CD14-positive monocyte (primary cell): ENCODE measurements at regions not wholly inside any gene's neighbourhood (a gene's known extent, or its start where the extent isn't known, plus 50 kb on each side); places are given as distances from the start of the nearest gene placed in this dataset.

Experiments used
- DNase-seq, 3 donors: peaks; one replicate each; pipeline ENCODE4 v3.0.0-alpha.2; 2011 to 2022
- H2AFZ ChIP-seq: 2 replicates; pipeline ENCODE4 v1.6.0; 2012; ENCODE audit warnings: mild to moderate bottlenecking, low read depth, low read length, inconsistent platforms; ENCODE audit not compliant: insufficient read depth, poor library complexity, severe bottlenecking
- H3K27ac ChIP-seq, 2 donors: 1 replicate in 1 of 2; 2 replicates in 1 of 2; pipeline ENCODE4 v1.5.1; 2012 to 2013; ENCODE audit warnings: low read length in 2 of 2, control low read depth in 1 of 2, inconsistent platforms in 1 of 2, low read depth in 1 of 2, mild to moderate bottlenecking in 1 of 2
- H3K27me3 ChIP-seq, 2 donors: one replicate each; pipeline versions ENCODE4 v1.6.0 to v1.6.1; 2011 to 2013; ENCODE audit warnings: low read length in 2 of 2; ENCODE audit not compliant: control insufficient read depth in 2 of 2, insufficient read depth in 2 of 2
- H3K36me3 ChIP-seq, 2 donors: replicated peaks in 1 of 2; 1 replicate in 1 of 2; 2 replicates in 1 of 2; pipeline versions ENCODE4 v1.5.1 to v1.6.1; 2012 to 2013; ENCODE audit warnings: low read length in 2 of 2, control low read depth in 1 of 2, inconsistent platforms in 1 of 2, mild to moderate bottlenecking in 1 of 2; ENCODE audit not compliant: insufficient read depth in 2 of 2, control insufficient read depth in 1 of 2
- H3K4me1 ChIP-seq, 2 donors: 1 replicate in 1 of 2; 2 replicates in 1 of 2; pipeline versions ENCODE4 v1.5.1 to v1.6.1; 2012 to 2013; ENCODE audit warnings: low read length in 2 of 2, control low read depth in 1 of 2, inconsistent platforms in 1 of 2, mild to moderate bottlenecking in 1 of 2, moderate library complexity in 1 of 2; ENCODE audit not compliant: insufficient read depth in 2 of 2, control insufficient read depth in 1 of 2
- H3K4me2 ChIP-seq: replicated peaks from 2 replicates; pipeline ENCODE3; 2012; ENCODE audit warnings: low read length, moderate library complexity, mild to moderate bottlenecking; ENCODE audit not compliant: poor library complexity, severe bottlenecking; ENCODE audit errors: extremely low read depth
- H3K4me3 ChIP-seq, 3 experiments: fragments of 200-600 bp in 1 of 3; sonication (generic) in 1 of 3; replicated peaks in 1 of 3; 1 replicate in 2 of 3; 2 replicates in 1 of 3; pipeline ENCODE4 v1.5.1; 2011 to 2013; ENCODE audit warnings: low read length in 3 of 3, mild to moderate bottlenecking in 3 of 3, control low read depth in 2 of 3, low read depth in 2 of 3, inconsistent platforms in 1 of 3, moderate library complexity in 1 of 3
- H3K79me2 ChIP-seq: 2 replicates; pipeline ENCODE4 v1.6.0; 2012; ENCODE audit warnings: mild to moderate bottlenecking, control low read depth, inconsistent platforms, low read length, moderate library complexity; ENCODE audit not compliant: insufficient read depth
- H3K9ac ChIP-seq: 2 replicates; pipeline ENCODE4 v1.6.0; 2017; ENCODE audit warnings: low read length, mild to moderate bottlenecking; ENCODE audit not compliant: insufficient read depth, poor library complexity, severe bottlenecking
- H3K9me3 ChIP-seq, 2 donors: replicated peaks in 1 of 2; 1 replicate in 1 of 2; 2 replicates in 1 of 2; pipeline versions ENCODE4 v1.5.1 to v1.6.1; 2012 to 2013; ENCODE audit warnings: low read length in 2 of 2, control low read depth in 1 of 2; ENCODE audit not compliant: control insufficient read depth in 1 of 2, insufficient read depth in 1 of 2
- H4K20me1 ChIP-seq: 2 replicates; pipeline ENCODE4 v1.6.0; 2012; ENCODE audit warnings: mild to moderate bottlenecking, low read length, control low read depth, moderate library complexity; ENCODE audit not compliant: insufficient read depth
- H3K27ac Mint-ChIP-seq, 7 donors: one replicate each; pipeline ENCODE4 v1.8.0; 2020; ENCODE audit warnings: mild to moderate bottlenecking in 7 of 7, mixed read lengths in 7 of 7, moderate library complexity in 6 of 7, inconsistent platforms in 2 of 7
- H3K27me3 Mint-ChIP-seq, 3 donors: one replicate each; pipeline ENCODE4 v1.8.0; 2021 to 2022; ENCODE audit warnings: low read depth in 3 of 3, mild to moderate bottlenecking in 3 of 3, mixed read lengths in 3 of 3, moderate library complexity in 3 of 3, inconsistent platforms in 1 of 3
- H3K36me3 Mint-ChIP-seq, 2 donors: one replicate each; pipeline ENCODE4 v1.8.0; 2020; ENCODE audit warnings: mixed read lengths in 2 of 2, inconsistent platforms in 1 of 2, mild to moderate bottlenecking in 1 of 2
- H3K4me1 Mint-ChIP-seq: one replicate; pipeline ENCODE4 v1.8.0; 2020; ENCODE audit warnings: mild to moderate bottlenecking, mixed read lengths
- H3K4me3 Mint-ChIP-seq, 2 donors: one replicate each; pipeline ENCODE4 v1.8.0; 2020; ENCODE audit warnings: mild to moderate bottlenecking in 2 of 2, mixed read lengths in 2 of 2, moderate library complexity in 1 of 2
- H3K9me3 Mint-ChIP-seq, 7 donors: one replicate each; pipeline ENCODE4 v1.8.0; 2020 to 2022; ENCODE audit warnings: mixed read lengths in 7 of 7, mild to moderate bottlenecking in 6 of 7, moderate library complexity in 6 of 7, inconsistent platforms in 2 of 7
- CTCF ChIP-seq: fragments of 200-600 bp; IDR thresholded peaks from one replicate; pipeline ENCODE4 v1.8.0; 2022; ENCODE audit warnings: antibody characterized with exemption, mild to moderate bottlenecking
- WGBS: methylation state at CpG from one replicate; pipeline ENCODE4 v1.1.5; 2013; ENCODE audit warnings: missing lambda C conversion rate; ENCODE audit not compliant: insufficient coverage; 5-methylcytosine and 5-hydroxymethylcytosine counted together
- intact Hi-C, 2 donors: fragments of 100-400 bp; cut with micrococcal nuclease; formaldehyde crosslinking; loops; one replicate each; pipeline versions ENCODE4 v1.15.0 to v1.15.1; 2023

- H3K9me3 ChIP-seq, result peaks cover 56 to 66% of the 10 kb centered on the region in 2 donors
- Mint-ChIP-seq H3K27me3 (peaks cover 0 to 2% (median 2%) of the 10 kb centered on the region in 3 donors), H3K9me3 (peaks cover 10 to 78% (median 39%) of the 10 kb centered on the region in 7 donors), H3K36me3 (no peaks in the 10 kb centered on the region), H3K27ac (no peak overlapping the region), H3K4me3 (no peak overlapping the region), H3K4me1 (no peaks in the 10 kb centered on the region)
- no peak overlapping the region for H3K4me2 ChIP-seq
- H3K79me2 ChIP-seq, result no peaks in the 10 kb centered on the region
- intact Hi-C loops, result no loop called here
- TF ChIP-seq CTCF, result no peak
- no peak overlapping the region for H2AFZ ChIP-seq
- no peaks in the 10 kb centered on the region for H4K20me1 ChIP-seq
- no peak overlapping the region for H3K27ac ChIP-seq
- WGBS, result 97% methylated on average over 8 of the region's 13 CpGs
- H3K4me1 ChIP-seq, result no peaks in the 10 kb centered on the region
- no peak overlapping the region for H3K4me3 ChIP-seq
- no peaks in the 10 kb centered on the region for H3K27me3 ChIP-seq
- no peaks in the 10 kb centered on the region for H3K36me3 ChIP-seq
- no peak overlapping the region for H3K9ac ChIP-seq
- no peak for DNase-seq
Observed at GRCh38 chr7:68846811-68847325, 751.4 kb upstream of the AUTS2 start.

DNA sequence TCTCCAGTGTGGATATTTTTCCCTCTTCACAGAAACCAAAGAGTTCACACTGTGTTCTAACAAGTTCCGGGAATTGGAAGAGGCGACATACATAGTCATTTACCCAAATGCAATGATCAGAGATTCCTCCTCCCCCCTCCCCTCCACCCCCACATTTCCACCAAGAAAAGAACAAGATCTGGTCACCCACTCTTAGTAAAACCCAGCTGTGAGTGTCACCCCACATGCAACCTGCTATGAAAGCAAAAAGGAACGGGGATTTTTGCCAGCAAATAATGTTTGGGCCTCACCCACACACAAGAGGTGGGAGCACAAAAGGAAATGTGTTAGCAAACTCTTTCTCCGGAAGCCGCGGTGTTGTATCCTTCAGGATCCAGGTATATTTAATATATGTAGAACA, 745.0 kb upstream of the AUTS2 start:
- Histone ChIP-seq H3K9ac (no peak overlapping the region), H3K4me2 (no peak overlapping the region), H4K20me1 (no peaks in the 10 kb centered on the region), H3K36me3 (no peaks in the 10 kb centered on the region), H3K27me3 (no peaks in the 10 kb centered on the region), H3K27ac (no peak overlapping the region), H3K79me2 (no peaks in the 10 kb centered on the region), H3K9me3 (peaks cover 31 to 58% of the 10 kb centered on the region in 2 donors), H2AFZ (no peak overlapping the region), H3K4me3 (no peak overlapping the region), H3K4me1 (no peaks in the 10 kb centered on the region)
- DNase-seq, result no peak
- no peak overlapping the region for H3K27ac Mint-ChIP-seq
- 100% methylated on average over 2 of the region's 6 CpGs for WGBS
- no peaks in the 10 kb centered on the region for H3K36me3 Mint-ChIP-seq
- no peak overlapping the region for H3K4me3 Mint-ChIP-seq
- intact Hi-C loops, result no loop called here
- no peak for TF ChIP-seq CTCF
- H3K9me3 Mint-ChIP-seq, result peaks cover 5 to 51% (median 32%) of the 10 kb centered on the region in 7 donors
- H3K4me1 Mint-ChIP-seq, result no peaks in the 10 kb centered on the region
- peaks cover 0 to 2% (median 0%) of the 10 kb centered on the region in 3 donors for H3K27me3 Mint-ChIP-seq
